Mesenchymal stem cell (in vitro differentiated cells and primary cell): ENCODE measurements at regions not wholly inside any gene's neighbourhood (a gene's known extent, or its start where the extent isn't known, plus 50 kb on each side); places are given as distances from the start of the nearest gene placed in this dataset.
A peak's percentile ranks its signal among the peaks of the same experiment; 100 is the strongest.

Experiments
- DNase-seq: peaks from one replicate; pipeline ENCODE4 v3.0.0-alpha.2; 2013
- H2AFZ ChIP-seq: one replicate; pipeline ENCODE4 v1.6.1; 2013; ENCODE audit warnings: low read depth, mild to moderate bottlenecking, control low read depth, inconsistent platforms, low read length, moderate library complexity
- H2AK5ac ChIP-seq: 2 replicates; pipeline ENCODE4 v1.6.1; 2013; ENCODE audit warnings: low read length, moderate library complexity, mild to moderate bottlenecking, inconsistent platforms; ENCODE audit not compliant: severe bottlenecking
- H2BK120ac ChIP-seq: one replicate; pipeline ENCODE4 v1.6.1; 2013; ENCODE audit warnings: low read depth, mild to moderate bottlenecking, inconsistent platforms, low read length, moderate library complexity
- H2BK12ac ChIP-seq, 2 experiments: one replicate each; pipeline ENCODE4 v1.6.1; 2013; ENCODE audit warnings: inconsistent platforms in 2 of 2, low read length in 2 of 2, mild to moderate bottlenecking in 2 of 2, moderate library complexity in 2 of 2, control low read depth in 1 of 2
- H2BK15ac ChIP-seq: one replicate; pipeline ENCODE4 v1.6.1; 2013; ENCODE audit warnings: mild to moderate bottlenecking, low read depth, inconsistent platforms; ENCODE audit not compliant: poor library complexity, severe bottlenecking
- H2BK5ac ChIP-seq: 2 replicates; pipeline ENCODE4 v1.6.1; 2013; ENCODE audit warnings: low read depth, mild to moderate bottlenecking, low read length, control low read depth, inconsistent platforms; ENCODE audit not compliant: poor library complexity, severe bottlenecking
- H3K14ac ChIP-seq, 2 experiments: one replicate each; pipeline ENCODE4 v1.6.1; 2013; ENCODE audit warnings: inconsistent platforms in 2 of 2, low read length in 2 of 2, control low read depth in 1 of 2, mild to moderate bottlenecking in 1 of 2, moderate library complexity in 1 of 2
- H3K18ac ChIP-seq, 2 experiments: one replicate each; pipeline ENCODE4 v1.6.1; 2013; ENCODE audit warnings: inconsistent platforms in 2 of 2, low read length in 2 of 2, control low read depth in 1 of 2, low read depth in 1 of 2, mild to moderate bottlenecking in 1 of 2
- H3K23ac ChIP-seq, 2 experiments: one replicate each; pipeline ENCODE4 v1.6.1; 2013; ENCODE audit warnings: inconsistent platforms in 2 of 2, low read length in 2 of 2, mild to moderate bottlenecking in 2 of 2, moderate library complexity in 2 of 2, control low read depth in 1 of 2
- H3K27ac ChIP-seq: 2 replicates; pipeline ENCODE4 v1.5.1; 2013; ENCODE audit warnings: mild to moderate bottlenecking, moderate library complexity, low read length, control low read depth, inconsistent platforms; ENCODE audit not compliant: poor library complexity, severe bottlenecking
- H3K27me3 ChIP-seq, 2 experiments: 2 replicates each; pipeline versions ENCODE4 v1.6.1 to v1.7.0; 2013; ENCODE audit warnings: low read length in 2 of 2, mild to moderate bottlenecking in 2 of 2, moderate library complexity in 2 of 2, control low read depth in 1 of 2, inconsistent platforms in 1 of 2; ENCODE audit not compliant: control insufficient read depth in 1 of 2, insufficient read depth in 1 of 2
- H3K36me3 ChIP-seq, 2 experiments: 2 replicates each; pipeline versions ENCODE4 v1.6.1 to v1.7.0; 2013; ENCODE audit warnings: low read length in 2 of 2, control low read depth in 1 of 2, inconsistent platforms in 1 of 2, low read depth in 1 of 2, mild to moderate bottlenecking in 1 of 2; ENCODE audit not compliant: insufficient read depth in 2 of 2, control insufficient read depth in 1 of 2
- H3K4ac ChIP-seq, 2 experiments: one replicate each; pipeline ENCODE4 v1.6.1; 2013; ENCODE audit warnings: inconsistent platforms in 2 of 2, low read length in 2 of 2, mild to moderate bottlenecking in 2 of 2, moderate library complexity in 2 of 2, control low read depth in 1 of 2, low read depth in 1 of 2
- H3K4me1 ChIP-seq: 2 replicates; pipeline ENCODE4 v1.6.1; 2013; ENCODE audit warnings: low read depth, low read length, control low read depth; ENCODE audit not compliant: control insufficient read depth, insufficient read depth
- H3K4me2 ChIP-seq: 2 replicates; pipeline ENCODE4 v1.6.1; 2013; ENCODE audit warnings: low read length, mild to moderate bottlenecking, inconsistent platforms; ENCODE audit not compliant: poor library complexity, severe bottlenecking
- H3K4me3 ChIP-seq, 2 experiments: 2 replicates each; pipeline versions ENCODE4 v1.5.1 to v1.7.0; 2013; ENCODE audit warnings: low read length in 2 of 2, mild to moderate bottlenecking in 2 of 2, control low read depth in 1 of 2, low read depth in 1 of 2; ENCODE audit not compliant: insufficient read depth in 1 of 2
- H3K79me1 ChIP-seq: replicated peaks from 2 replicates; pipeline ENCODE4 v1.6.1; 2013; ENCODE audit warnings: mild to moderate bottlenecking, control low read depth, low read length, inconsistent platforms; ENCODE audit not compliant: poor library complexity, severe bottlenecking
- H3K9ac ChIP-seq: 2 replicates; pipeline ENCODE4 v1.7.0; 2013; ENCODE audit warnings: mild to moderate bottlenecking, low read length, moderate library complexity
- H3K9me3 ChIP-seq: 2 replicates; pipeline ENCODE4 v1.7.0; 2013; ENCODE audit warnings: mild to moderate bottlenecking, low read length; ENCODE audit not compliant: control insufficient read depth
- H4K8ac ChIP-seq: one replicate; pipeline ENCODE4 v1.6.1; 2013; ENCODE audit warnings: inconsistent platforms, mild to moderate bottlenecking, low read length, moderate library complexity
- H4K91ac ChIP-seq: one replicate; pipeline ENCODE4 v1.6.1; 2013; ENCODE audit warnings: mild to moderate bottlenecking, low read length, inconsistent platforms
- WGBS: methylation state at CpG from one replicate; pipeline ENCODE4 v1.1.7; 2013; ENCODE audit warnings: mixed read lengths; 5-methylcytosine and 5-hydroxymethylcytosine counted together

GRCh38 chr3:124565013-124565412 lies 165.2 kb upstream of the UMPS start:
- H2BK15ac ChIP-seq = no peak overlapping the region
- no peak overlapping the region for H4K91ac ChIP-seq
- peak overlapping the region; percentile 46 for H3K9ac ChIP-seq
- H2BK120ac ChIP-seq = no peak overlapping the region
- H2AK5ac ChIP-seq = no peak overlapping the region
- H3K4me2 ChIP-seq = no peak overlapping the region
- H3K27ac ChIP-seq = no peak overlapping the region
- no peaks in the 10 kb centered on the region for H3K9me3 ChIP-seq
- H3K79me1 ChIP-seq = no peaks in the 10 kb centered on the region
- peaks cover 10 to 40% of the 10 kb centered on the region in 2 experiments for H3K27me3 ChIP-seq
- H3K4me1 ChIP-seq = peaks cover 2% of the 10 kb centered on the region
- no peak overlapping the region for H2BK5ac ChIP-seq
- peaks cover 0 to 4% of the 10 kb centered on the region in 2 experiments for H3K36me3 ChIP-seq
- H3K18ac ChIP-seq = no peak overlapping the region
- no peak overlapping the region for H2BK12ac ChIP-seq
- 47% methylated on average over 2 of the region's 5 CpGs for WGBS
- no peak overlapping the region for H3K14ac ChIP-seq
- peak; percentile 79 for DNase-seq
- H3K4ac ChIP-seq = no peak overlapping the region
- H4K8ac ChIP-seq = no peak overlapping the region
- no peak overlapping the region for H3K23ac ChIP-seq
- H3K4me3 ChIP-seq = no peak overlapping the region
- H2AFZ ChIP-seq = no peak overlapping the region

GRCh38 chr3:124565551-124565950 lies 164.7 kb upstream of the UMPS start:
- no peak overlapping the region for H2AK5ac ChIP-seq
- no peak overlapping the region for H2AFZ ChIP-seq
- no peak overlapping the region for H3K4me2 ChIP-seq
- no peaks in the 10 kb centered on the region for H3K9me3 ChIP-seq
- 57% methylated on average over 6 of the region's 6 CpGs for WGBS
- H4K91ac ChIP-seq = no peak overlapping the region
- H3K23ac ChIP-seq = no peak overlapping the region
- H3K79me1 ChIP-seq = no peaks in the 10 kb centered on the region
- no peak overlapping the region for H3K4ac ChIP-seq
- H3K36me3 ChIP-seq = peaks cover 0 to 4% of the 10 kb centered on the region in 2 experiments
- no peak overlapping the region for H4K8ac ChIP-seq
- no peak overlapping the region for H3K18ac ChIP-seq
- no peak overlapping the region for H3K27ac ChIP-seq
- H3K4me1 ChIP-seq = no peaks in the 10 kb centered on the region
- H2BK15ac ChIP-seq = no peak overlapping the region
- peak overlapping the region; percentile 46 for H3K9ac ChIP-seq
- H2BK12ac ChIP-seq = no peak overlapping the region
- no peak for DNase-seq
- H3K4me3 ChIP-seq = no peak overlapping the region
- H2BK120ac ChIP-seq = no peak overlapping the region
- no peak overlapping the region for H2BK5ac ChIP-seq
- no peak overlapping the region for H3K14ac ChIP-seq
- peaks cover 10 to 40% of the 10 kb centered on the region in 2 experiments for H3K27me3 ChIP-seq

- no peak overlapping the region for H3K18ac ChIP-seq
- no peak overlapping the region for H4K91ac ChIP-seq
- no peak overlapping the region for H3K9ac ChIP-seq
- H2BK120ac ChIP-seq = no peak overlapping the region
- no peak for DNase-seq
- H3K4ac ChIP-seq = no peak overlapping the region
- no peak overlapping the region for H3K23ac ChIP-seq
- no peak overlapping the region for H3K4me3 ChIP-seq
- H2AFZ ChIP-seq = no peak overlapping the region
- peaks cover 0 to 4% of the 10 kb centered on the region in 2 experiments for H3K36me3 ChIP-seq
- no peaks in the 10 kb centered on the region for H3K79me1 ChIP-seq
- no peaks in the 10 kb centered on the region for H3K4me1 ChIP-seq
- no peak overlapping the region for H3K4me2 ChIP-seq
- no peak overlapping the region for H2BK12ac ChIP-seq
- H2BK15ac ChIP-seq = no peak overlapping the region
- no peak overlapping the region for H2AK5ac ChIP-seq
- no peak overlapping the region for H2BK5ac ChIP-seq
- 58% methylated on average over 2 of the region's 2 CpGs for WGBS
- no peaks in the 10 kb centered on the region for H3K9me3 ChIP-seq
- no peak overlapping the region for H4K8ac ChIP-seq
- H3K14ac ChIP-seq = no peak overlapping the region
- peaks cover 10 to 36% of the 10 kb centered on the region in 2 experiments for H3K27me3 ChIP-seq
- H3K27ac ChIP-seq = no peak overlapping the region
Observed at GRCh38 chr3:124566701-124567100, 163.6 kb upstream of the UMPS start.

- Histone ChIP-seq H3K4me1 (no peaks in the 10 kb centered on the region), H3K4me3 (no peak overlapping the region), H3K27ac (no peak overlapping the region), H3K18ac (no peak overlapping the region), H3K9me3 (no peaks in the 10 kb centered on the region), H3K36me3 (peaks cover 0 to 4% of the 10 kb centered on the region in 2 experiments), H4K8ac (no peak overlapping the region), H3K79me1 (no peaks in the 10 kb centered on the region), H2BK15ac (no peak overlapping the region), H3K9ac (no peak overlapping the region), H2AFZ (no peak overlapping the region), H3K23ac (no peak overlapping the region), H3K4me2 (no peak overlapping the region), H2BK12ac (no peak overlapping the region), H2AK5ac (no peak overlapping the region), H3K4ac (no peak overlapping the region), H3K14ac (no peak overlapping the region), H2BK5ac (no peak overlapping the region), H4K91ac (no peak overlapping the region), H3K27me3 (peaks cover 6 to 32% of the 10 kb centered on the region in 2 experiments), H2BK120ac (no peak overlapping the region)
- no peak for DNase-seq
- 100% methylated on average over 1 of the region's 1 CpG for WGBS
Observed at GRCh38 chr3:124567179-124567578, 163.1 kb upstream of the UMPS start.
